ENCODE measurements at regions not wholly inside any gene's neighbourhood (a gene's known extent, or its start where the extent isn't known, plus 50 kb on each side); places are given as distances from the start of the nearest gene placed in this dataset.

- no peak overlapping the region for H3K27ac ChIP-seq (ENCODE audit: low read depth in 1 of 2, low read length in 2 of 2)
- DNase-seq (ENCODE audit: low spot score), result no peak
- no peaks in the 10 kb centered on the region for H3K36me3 ChIP-seq (ENCODE audit: control insufficient read depth in 4 of 4, insufficient read depth in 3 of 4, low read depth in 1 of 4, low read length in 3 of 4)
- no peak overlapping the region for H3K9ac ChIP-seq (ENCODE audit: low read depth in 1 of 2, low read length in 2 of 2)
- no peak overlapping the region for H3K4me3 ChIP-seq (ENCODE audit: low read depth in 1 of 3, low read length in 3 of 3)
- H3K9me3 ChIP-seq (ENCODE audit: control insufficient read depth in 4 of 4, low read length in 3 of 4), result no peaks in the 10 kb centered on the region
- H3K4me1 ChIP-seq (ENCODE audit: control insufficient read depth in 4 of 4, insufficient read depth in 4 of 4, low read length in 3 of 4), result no peaks in the 10 kb centered on the region
- TF ChIP-seq GABPA (IDR thresholded peaks at IDR 0.05 in 1 of 2, conservative IDR thresholded peaks at IDR 0.05 in 1 of 2) (no peak), TAF1 (conservative IDR thresholded peaks at IDR 0.05) (no peak)
- whole genome bisulfite sequencing, result 68% methylated on average over 7 of the region's 7 CpGs
- no peaks in the 10 kb centered on the region for H3K27me3 ChIP-seq (ENCODE audit: control insufficient read depth in 4 of 4, insufficient read depth in 4 of 4, low read length in 3 of 4)
Observed at GRCh38 chr5:168128111-168128510, 163.3 kb upstream of the WWC1 start.

DNA sequence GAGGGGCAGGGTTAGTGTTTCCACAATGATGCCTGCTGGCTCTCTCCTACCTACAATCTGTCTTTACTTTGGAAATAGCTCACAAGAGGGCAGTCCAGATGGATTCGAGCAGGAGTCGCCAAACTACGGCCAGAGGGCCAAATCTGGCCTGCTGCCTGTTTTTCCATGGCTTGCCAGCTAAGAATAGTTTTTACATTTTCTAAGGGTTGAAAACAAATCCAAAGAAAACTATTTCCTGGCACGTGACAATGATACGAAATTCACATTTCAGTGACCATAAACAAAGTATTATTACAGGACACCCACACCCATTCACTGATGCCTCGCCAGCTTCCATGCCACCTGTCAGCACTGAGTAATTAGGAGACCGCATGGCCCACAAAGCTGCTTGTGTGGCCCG is 162.9 kb upstream of the WWC1 start:
- no peak overlapping the region for H3K9ac ChIP-seq (ENCODE audit: low read depth in 1 of 2, low read length in 2 of 2)
- no peak for DNase-seq (ENCODE audit: low spot score)
- H3K36me3 ChIP-seq (ENCODE audit: control insufficient read depth in 4 of 4, insufficient read depth in 3 of 4, low read depth in 1 of 4, low read length in 3 of 4), result no peaks in the 10 kb centered on the region
- TF ChIP-seq MAX (IDR thresholded peaks at IDR 0.05) (no peak), JUND (IDR thresholded peaks at IDR 0.05) (no peak), HNF4A (conservative IDR thresholded peaks at IDR 0.05) (no peak), TAF1 (conservative IDR thresholded peaks at IDR 0.05) (no peak)
- TF ChIP-seq, protein P1, sequence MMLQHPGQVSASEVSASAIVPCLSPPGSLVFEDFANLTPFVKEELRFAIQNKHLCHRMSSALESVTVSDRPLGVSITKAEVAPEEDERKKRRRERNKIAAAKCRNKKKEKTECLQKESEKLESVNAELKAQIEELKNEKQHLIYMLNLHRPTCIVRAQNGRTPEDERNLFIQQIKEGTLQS (IDR thresholded peaks at IDR 0.05), result no peak
- H3K4me1 ChIP-seq (ENCODE audit: control insufficient read depth in 4 of 4, insufficient read depth in 4 of 4, low read length in 3 of 4), result no peaks in the 10 kb centered on the region
- H3K4me3 ChIP-seq (ENCODE audit: low read depth in 1 of 3, low read length in 3 of 3), result no peak overlapping the region
- no peak overlapping the region for H3K27ac ChIP-seq (ENCODE audit: low read depth in 1 of 2, low read length in 2 of 2)
- H3K27me3 ChIP-seq (ENCODE audit: control insufficient read depth in 4 of 4, insufficient read depth in 4 of 4, low read length in 3 of 4), result no peaks in the 10 kb centered on the region
- no peaks in the 10 kb centered on the region for H3K9me3 ChIP-seq (ENCODE audit: control insufficient read depth in 4 of 4, low read length in 3 of 4)
- WGBS, result 69% methylated on average over 8 of the region's 8 CpGs

GRCh38 chr5:168131519-168131918 is 159.9 kb upstream of the WWC1 start:
- no peaks in the 10 kb centered on the region for H3K9me3 ChIP-seq (ENCODE audit: control insufficient read depth in 4 of 4, low read length in 3 of 4)
- 89% methylated on average over 3 of the region's 3 CpGs for WGBS
- DNase-seq (ENCODE audit: low spot score), result no peak
- TF ChIP-seq HNF4A (conservative IDR thresholded peaks at IDR 0.05) (no peak), FOXA1 (IDR thresholded peaks at IDR 0.05) (no peak), YY1 (IDR thresholded peaks at IDR 0.05) (no peak), NR2F2 (IDR thresholded peaks at IDR 0.05) (no peak), JUND (IDR thresholded peaks at IDR 0.05) (no peak), EGR1 (IDR thresholded peaks at IDR 0.05; ENCODE audit: low read depth in 2 of 2) (no peak), CTCF (IDR thresholded peaks at IDR 0.05; ENCODE audit: low read depth, low read length, missing input control) (no peak), GABPA (IDR thresholded peaks at IDR 0.05 in 1 of 2, conservative IDR thresholded peaks at IDR 0.05 in 1 of 2) (no peak), RXRA (IDR thresholded peaks at IDR 0.05) (no peak)
- TF ChIP-seq, protein P2, sequence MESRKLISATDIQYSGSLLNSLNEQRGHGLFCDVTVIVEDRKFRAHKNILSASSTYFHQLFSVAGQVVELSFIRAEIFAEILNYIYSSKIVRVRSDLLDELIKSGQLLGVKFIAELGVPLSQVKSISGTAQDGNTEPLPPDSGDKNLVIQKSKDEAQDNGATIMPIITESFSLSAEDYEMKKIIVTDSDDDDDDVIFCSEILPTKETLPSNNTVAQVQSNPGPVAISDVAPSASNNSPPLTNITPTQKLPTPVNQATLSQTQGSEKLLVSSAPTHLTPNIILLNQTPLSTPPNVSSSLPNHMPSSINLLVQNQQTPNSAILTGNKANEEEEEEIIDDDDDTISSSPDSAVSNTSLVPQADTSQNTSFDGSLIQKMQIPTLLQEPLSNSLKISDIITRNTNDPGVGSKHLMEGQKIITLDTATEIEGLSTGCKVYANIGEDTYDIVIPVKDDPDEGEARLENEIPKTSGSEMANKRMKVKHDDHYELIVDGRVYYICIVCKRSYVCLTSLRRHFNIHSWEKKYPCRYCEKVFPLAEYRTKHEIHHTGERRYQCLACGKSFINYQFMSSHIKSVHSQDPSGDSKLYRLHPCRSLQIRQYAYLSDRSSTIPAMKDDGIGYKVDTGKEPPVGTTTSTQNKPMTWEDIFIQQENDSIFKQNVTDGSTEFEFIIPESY (IDR thresholded peaks at IDR 0.05), result no peak
- TF ChIP-seq, protein P1 (IDR thresholded peaks at IDR 0.05), result no peak
- H3K9ac ChIP-seq (ENCODE audit: low read depth in 1 of 2, low read length in 2 of 2), result no peak overlapping the region
- H3K4me3 ChIP-seq (ENCODE audit: low read depth in 1 of 3, low read length in 3 of 3), result no peak overlapping the region
- no peak overlapping the region for H3K27ac ChIP-seq (ENCODE audit: low read depth in 1 of 2, low read length in 2 of 2)
- no peaks in the 10 kb centered on the region for H3K36me3 ChIP-seq (ENCODE audit: control insufficient read depth in 4 of 4, insufficient read depth in 3 of 4, low read depth in 1 of 4, low read length in 3 of 4)
- no peaks in the 10 kb centered on the region for H3K27me3 ChIP-seq (ENCODE audit: control insufficient read depth in 4 of 4, insufficient read depth in 4 of 4, low read length in 3 of 4)
- peaks cover 0 to 9% (median 4%) of the 10 kb centered on the region in 4 donors for H3K4me1 ChIP-seq (ENCODE audit: control insufficient read depth in 4 of 4, insufficient read depth in 4 of 4, low read length in 3 of 4)

Data from liver (tissue), 8 donors.